ENCODE measurements at regions not wholly inside any gene's neighbourhood (a gene's known extent, or its start where the extent isn't known, plus 50 kb on each side); places are given as distances from the start of the nearest gene placed in this dataset.

- H3K4me3 ChIP-seq (ENCODE audit: low read depth in 1 of 2, low read length in 2 of 2): no peak overlapping the region
- no peaks in the 10 kb centered on the region for H3K36me3 ChIP-seq (ENCODE audit: control insufficient read depth in 1 of 2, insufficient read depth in 2 of 2, low read length in 2 of 2)
- no peaks in the 10 kb centered on the region for H3K9me3 ChIP-seq (ENCODE audit: control insufficient read depth in 1 of 2, low read length in 2 of 2)
- H3K27ac ChIP-seq (ENCODE audit: low read depth, low read length): no peak overlapping the region
- H3K4me1 ChIP-seq (ENCODE audit: control insufficient read depth in 1 of 2, insufficient read depth in 2 of 2, low read length in 2 of 2): peaks cover 11 to 18% of the 10 kb centered on the region in 2 donors
- H3K27me3 ChIP-seq (ENCODE audit: control insufficient read depth in 1 of 2, insufficient read depth in 2 of 2, low read length in 2 of 2): no peaks in the 10 kb centered on the region
- H3K9ac ChIP-seq (ENCODE audit: low read depth in 1 of 2, low read length in 2 of 2): no peak overlapping the region
These were observed 440.4 kb downstream of the SOX9 start for GRCh38 chr17:72561266-72561665.

GRCh38 chr17:72561680-72562079, 440.9 kb downstream of the SOX9 start:
- Histone ChIP-seq H3K9me3 (ENCODE audit: control insufficient read depth in 1 of 2, low read length in 2 of 2) (no peaks in the 10 kb centered on the region), H3K9ac (ENCODE audit: low read depth in 1 of 2, low read length in 2 of 2) (no peak overlapping the region), H3K27me3 (ENCODE audit: control insufficient read depth in 1 of 2, insufficient read depth in 2 of 2, low read length in 2 of 2) (no peaks in the 10 kb centered on the region), H3K36me3 (ENCODE audit: control insufficient read depth in 1 of 2, insufficient read depth in 2 of 2, low read length in 2 of 2) (no peaks in the 10 kb centered on the region), H3K4me3 (ENCODE audit: low read depth in 1 of 2, low read length in 2 of 2) (no peak overlapping the region), H3K27ac (ENCODE audit: low read depth, low read length) (no peak overlapping the region), H3K4me1 (ENCODE audit: control insufficient read depth in 1 of 2, insufficient read depth in 2 of 2, low read length in 2 of 2) (peaks cover 11 to 20% of the 10 kb centered on the region in 2 donors)

GRCh38 chr17:72562615-72563188, 441.9 kb downstream of the SOX9 start:
- Histone ChIP-seq H3K4me1 (ENCODE audit: control insufficient read depth in 1 of 2, insufficient read depth in 2 of 2, low read length in 2 of 2) (peaks cover 19 to 21% of the 10 kb centered on the region in 2 donors), H3K27ac (ENCODE audit: low read depth, low read length) (no peak overlapping the region), H3K36me3 (ENCODE audit: control insufficient read depth in 1 of 2, insufficient read depth in 2 of 2, low read length in 2 of 2) (no peaks in the 10 kb centered on the region), H3K27me3 (ENCODE audit: control insufficient read depth in 1 of 2, insufficient read depth in 2 of 2, low read length in 2 of 2) (no peaks in the 10 kb centered on the region), H3K9me3 (ENCODE audit: control insufficient read depth in 1 of 2, low read length in 2 of 2) (no peaks in the 10 kb centered on the region), H3K9ac (ENCODE audit: low read depth in 1 of 2, low read length in 2 of 2) (no peak overlapping the region), H3K4me3 (ENCODE audit: low read depth in 1 of 2, low read length in 2 of 2) (no peak overlapping the region)

GRCh38 chr17:72563952-72564351, 443.1 kb downstream of the SOX9 start:
- Histone ChIP-seq H3K4me3 (ENCODE audit: low read depth in 1 of 2, low read length in 2 of 2) (no peak overlapping the region), H3K27ac (ENCODE audit: low read depth, low read length) (no peak overlapping the region), H3K9ac (ENCODE audit: low read depth in 1 of 2, low read length in 2 of 2) (no peak overlapping the region), H3K9me3 (ENCODE audit: control insufficient read depth in 1 of 2, low read length in 2 of 2) (no peaks in the 10 kb centered on the region), H3K4me1 (ENCODE audit: control insufficient read depth in 1 of 2, insufficient read depth in 2 of 2, low read length in 2 of 2) (peaks cover 24 to 29% of the 10 kb centered on the region in 2 donors), H3K27me3 (ENCODE audit: control insufficient read depth in 1 of 2, insufficient read depth in 2 of 2, low read length in 2 of 2) (no peaks in the 10 kb centered on the region), H3K36me3 (ENCODE audit: control insufficient read depth in 1 of 2, insufficient read depth in 2 of 2, low read length in 2 of 2) (no peaks in the 10 kb centered on the region)

- Histone ChIP-seq H3K27me3 (ENCODE audit: control insufficient read depth in 1 of 2, insufficient read depth in 2 of 2, low read length in 2 of 2) (no peaks in the 10 kb centered on the region), H3K9me3 (ENCODE audit: control insufficient read depth in 1 of 2, low read length in 2 of 2) (no peaks in the 10 kb centered on the region), H3K4me1 (ENCODE audit: control insufficient read depth in 1 of 2, insufficient read depth in 2 of 2, low read length in 2 of 2) (peaks cover 30 to 37% of the 10 kb centered on the region in 2 donors), H3K36me3 (ENCODE audit: control insufficient read depth in 1 of 2, insufficient read depth in 2 of 2, low read length in 2 of 2) (no peaks in the 10 kb centered on the region), H3K9ac (ENCODE audit: low read depth in 1 of 2, low read length in 2 of 2) (no peak overlapping the region), H3K4me3 (ENCODE audit: low read depth in 1 of 2, low read length in 2 of 2) (no peak overlapping the region), H3K27ac (ENCODE audit: low read depth, low read length) (no peak overlapping the region)
These were observed 444.2 kb downstream of the SOX9 start for GRCh38 chr17:72565006-72565405.

GRCh38 chr17:72565758-72566157, 444.9 kb downstream of the SOX9 start:
- Histone ChIP-seq H3K9me3 (ENCODE audit: control insufficient read depth in 1 of 2, low read length in 2 of 2) (no peaks in the 10 kb centered on the region), H3K27ac (ENCODE audit: low read depth, low read length) (no peak overlapping the region), H3K27me3 (ENCODE audit: control insufficient read depth in 1 of 2, insufficient read depth in 2 of 2, low read length in 2 of 2) (no peaks in the 10 kb centered on the region), H3K4me1 (ENCODE audit: control insufficient read depth in 1 of 2, insufficient read depth in 2 of 2, low read length in 2 of 2) (peaks cover 25 to 32% of the 10 kb centered on the region in 2 donors), H3K4me3 (ENCODE audit: low read depth in 1 of 2, low read length in 2 of 2) (no peak overlapping the region), H3K36me3 (ENCODE audit: control insufficient read depth in 1 of 2, insufficient read depth in 2 of 2, low read length in 2 of 2) (no peaks in the 10 kb centered on the region), H3K9ac (ENCODE audit: low read depth in 1 of 2, low read length in 2 of 2) (no peak overlapping the region)

GRCh38 chr17:72566671-72567484, 446.1 kb downstream of the SOX9 start:
- Histone ChIP-seq H3K9me3 (ENCODE audit: control insufficient read depth in 1 of 2, low read length in 2 of 2) (no peaks in the 10 kb centered on the region), H3K27me3 (ENCODE audit: control insufficient read depth in 1 of 2, insufficient read depth in 2 of 2, low read length in 2 of 2) (no peaks in the 10 kb centered on the region), H3K9ac (ENCODE audit: low read depth in 1 of 2, low read length in 2 of 2) (no peak overlapping the region), H3K27ac (ENCODE audit: low read depth, low read length) (no peak overlapping the region), H3K4me1 (ENCODE audit: control insufficient read depth in 1 of 2, insufficient read depth in 2 of 2, low read length in 2 of 2) (peaks cover 17 to 26% of the 10 kb centered on the region in 2 donors), H3K36me3 (ENCODE audit: control insufficient read depth in 1 of 2, insufficient read depth in 2 of 2, low read length in 2 of 2) (no peaks in the 10 kb centered on the region), H3K4me3 (ENCODE audit: low read depth in 1 of 2, low read length in 2 of 2) (peak overlapping the region; percentile 47 to 49)

GRCh38 chr17:72567774-72568173, 447.0 kb downstream of the SOX9 start:
- H3K27ac ChIP-seq (ENCODE audit: low read depth, low read length): no peak overlapping the region
- no peak overlapping the region for H3K9ac ChIP-seq (ENCODE audit: low read depth in 1 of 2, low read length in 2 of 2)
- H3K4me3 ChIP-seq (ENCODE audit: low read depth in 1 of 2, low read length in 2 of 2): no peak overlapping the region

GRCh38 chr17:72569148-72569946, 448.5 kb downstream of the SOX9 start:
- H3K9me3 ChIP-seq (ENCODE audit: control insufficient read depth in 1 of 2, low read length in 2 of 2): no peaks in the 10 kb centered on the region
- no peak overlapping the region for H3K27ac ChIP-seq (ENCODE audit: low read depth, low read length)
- no peaks in the 10 kb centered on the region for H3K27me3 ChIP-seq (ENCODE audit: control insufficient read depth in 1 of 2, insufficient read depth in 2 of 2, low read length in 2 of 2)
- peaks cover 17 to 26% of the 10 kb centered on the region in 2 donors for H3K4me1 ChIP-seq (ENCODE audit: control insufficient read depth in 1 of 2, insufficient read depth in 2 of 2, low read length in 2 of 2)
- H3K36me3 ChIP-seq (ENCODE audit: control insufficient read depth in 1 of 2, insufficient read depth in 2 of 2, low read length in 2 of 2): no peaks in the 10 kb centered on the region
- H3K9ac ChIP-seq (ENCODE audit: low read depth in 1 of 2, low read length in 2 of 2): no peak overlapping the region
- H3K4me3 ChIP-seq (ENCODE audit: low read depth in 1 of 2, low read length in 2 of 2): no peak overlapping the region

More at GRCh38 chr17:72567774-72568173, 447.0 kb downstream of the SOX9 start:
- Histone ChIP-seq H3K36me3 (ENCODE audit: control insufficient read depth in 1 of 2, insufficient read depth in 2 of 2, low read length in 2 of 2) (no peaks in the 10 kb centered on the region), H3K27me3 (ENCODE audit: control insufficient read depth in 1 of 2, insufficient read depth in 2 of 2, low read length in 2 of 2) (no peaks in the 10 kb centered on the region), H3K4me1 (ENCODE audit: control insufficient read depth in 1 of 2, insufficient read depth in 2 of 2, low read length in 2 of 2) (peaks cover 17 to 26% of the 10 kb centered on the region in 2 donors), H3K9me3 (ENCODE audit: control insufficient read depth in 1 of 2, low read length in 2 of 2) (no peaks in the 10 kb centered on the region)

Measured in duodenal mucosa (tissue), 2 donors.